Loucy (cell line): ENCODE measurements at regions not wholly inside any gene's neighbourhood (a gene's known extent, or its start where the extent isn't known, plus 50 kb on each side); places are given as distances from the start of the nearest gene placed in this dataset.

Source experiments
- EZH2phosphoT487 ChIP-seq: fragments of 200-600 bp; IDR thresholded peaks from 2 replicates; pipeline ENCODE4 v1.6.1; 2018; ENCODE audit warnings: antibody characterized with exemption, mild to moderate bottlenecking, moderate library complexity, borderline replicate concordance
- TF ChIP-seq, protein P1 (sequence below): fragments of 200-600 bp; sonication (generic); conservative IDR thresholded peaks from 2 replicates; pipeline ENCODE4 v1.5.1; 2014; ENCODE audit warnings: mild to moderate bottlenecking, antibody characterized with exemption, low read length

DNA sequence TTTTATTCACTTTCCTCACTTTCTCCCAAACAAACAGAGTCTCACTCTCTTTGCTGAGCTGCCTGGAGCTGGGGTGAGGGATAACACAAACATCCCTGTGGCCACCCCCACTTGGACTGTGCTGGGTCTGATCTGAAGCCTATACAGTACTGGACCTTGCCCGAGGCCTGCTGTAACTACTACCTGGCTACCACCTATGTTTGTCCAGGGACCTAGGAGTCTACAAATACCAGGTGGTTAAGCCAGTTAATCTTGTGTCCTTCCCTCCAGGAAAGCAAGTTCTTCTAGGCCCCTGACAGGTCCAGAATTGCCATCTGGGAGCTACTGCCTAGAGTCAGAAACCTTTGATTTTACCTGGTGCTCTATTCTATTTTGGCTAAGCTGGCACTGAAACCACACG, 87.3 kb downstream of the RTL3 start:
- TF ChIP-seq, protein P1, sequence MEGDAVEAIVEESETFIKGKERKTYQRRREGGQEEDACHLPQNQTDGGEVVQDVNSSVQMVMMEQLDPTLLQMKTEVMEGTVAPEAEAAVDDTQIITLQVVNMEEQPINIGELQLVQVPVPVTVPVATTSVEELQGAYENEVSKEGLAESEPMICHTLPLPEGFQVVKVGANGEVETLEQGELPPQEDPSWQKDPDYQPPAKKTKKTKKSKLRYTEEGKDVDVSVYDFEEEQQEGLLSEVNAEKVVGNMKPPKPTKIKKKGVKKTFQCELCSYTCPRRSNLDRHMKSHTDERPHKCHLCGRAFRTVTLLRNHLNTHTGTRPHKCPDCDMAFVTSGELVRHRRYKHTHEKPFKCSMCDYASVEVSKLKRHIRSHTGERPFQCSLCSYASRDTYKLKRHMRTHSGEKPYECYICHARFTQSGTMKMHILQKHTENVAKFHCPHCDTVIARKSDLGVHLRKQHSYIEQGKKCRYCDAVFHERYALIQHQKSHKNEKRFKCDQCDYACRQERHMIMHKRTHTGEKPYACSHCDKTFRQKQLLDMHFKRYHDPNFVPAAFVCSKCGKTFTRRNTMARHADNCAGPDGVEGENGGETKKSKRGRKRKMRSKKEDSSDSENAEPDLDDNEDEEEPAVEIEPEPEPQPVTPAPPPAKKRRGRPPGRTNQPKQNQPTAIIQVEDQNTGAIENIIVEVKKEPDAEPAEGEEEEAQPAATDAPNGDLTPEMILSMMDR, result no peak
- no peak for TF ChIP-seq EZH2phosphoT487
